Fibroblast of skin of back (primary cell): ENCODE measurements at regions not wholly inside any gene's neighbourhood (a gene's known extent, or its start where the extent isn't known, plus 50 kb on each side); places are given as distances from the start of the nearest gene placed in this dataset.

Experiments used
- DNase-seq: peaks from one replicate; pipeline ENCODE4 v3.0.0-alpha.2; 2013

GRCh38 chr11:27287205-27287604 lies 75.8 kb downstream of the CCDC34 start:
- DNase-seq, result no peak

- no peak for DNase-seq
Measured at GRCh38 chr11:27285761-27286160, 77.3 kb downstream of the CCDC34 start.

- peak; percentile 72 for DNase-seq
Measured at GRCh38 chr11:27282806-27283205, 80.2 kb downstream of the CCDC34 start.

- DNase-seq, result peak; percentile 96
Measured at GRCh38 chr11:27281740-27282590, 81.0 kb downstream of the CCDC34 start.

- DNase-seq, result no peak
Measured at GRCh38 chr11:27281276-27281675, 81.7 kb downstream of the CCDC34 start.

GRCh38 chr11:27280140-27280539 lies 82.9 kb downstream of the CCDC34 start:
- DNase-seq, result no peak

GRCh38 chr11:27279460-27279859 lies 83.6 kb downstream of the CCDC34 start:
- no peak for DNase-seq

- no peak for DNase-seq
Measured at GRCh38 chr11:27277843-27278242, 85.2 kb downstream of the CCDC34 start.

- no peak for DNase-seq
Measured at GRCh38 chr11:27276141-27276540, 86.9 kb downstream of the CCDC34 start.

GRCh38 chr11:27274854-27275395 lies 88.1 kb downstream of the CCDC34 start:
- no peak for DNase-seq

- DNase-seq, result no peak
Measured at GRCh38 chr11:27266125-27266524, 96.9 kb downstream of the CCDC34 start.

- no peak for DNase-seq
Measured at GRCh38 chr11:27263986-27264385, 99.0 kb downstream of the CCDC34 start.

- DNase-seq, result no peak
Measured at GRCh38 chr11:27263046-27263445, 100.0 kb downstream of the CCDC34 start.

GRCh38 chr11:27255447-27255828 lies 107.6 kb downstream of the CCDC34 start:
- peak; percentile 91 for DNase-seq

- peak; percentile 82 for DNase-seq
Measured at GRCh38 chr11:27254744-27255446, 108.1 kb downstream of the CCDC34 start.

GRCh38 chr11:27253224-27253623 lies 109.8 kb downstream of the CCDC34 start:
- no peak for DNase-seq

GRCh38 chr11:27250867-27251665 lies 111.9 kb downstream of the CCDC34 start:
- DNase-seq, result no peak

GRCh38 chr11:27248576-27249509 lies 114.2 kb downstream of the CCDC34 start:
- peak; percentile 41 for DNase-seq

- no peak for DNase-seq
Measured at GRCh38 chr11:27247660-27248059, 115.4 kb downstream of the CCDC34 start.

GRCh38 chr11:27246925-27247324 lies 116.1 kb downstream of the CCDC34 start:
- DNase-seq, result no peak

- no peak for DNase-seq
Measured at GRCh38 chr11:27244900-27245299, 118.1 kb downstream of the CCDC34 start.

GRCh38 chr11:27242591-27242990 lies 120.4 kb downstream of the CCDC34 start:
- DNase-seq, result peak; percentile 76
